Kidney (tissue), 13 donors: ENCODE measurements at regions not wholly inside any gene's neighbourhood (a gene's known extent, or its start where the extent isn't known, plus 50 kb on each side); places are given as distances from the start of the nearest gene placed in this dataset.

Experiments
- DNase-seq, 5 donors: peaks; one replicate each; pipeline ENCODE4 v3.0.0-alpha.2; 2013 to 2020
- FAIRE-seq: peaks from 2 replicates; lab custom pipeline; 2012; peaks lifted over from hg19 to GRCh38; lab: Jason Lieb, UNC
- H3K27ac ChIP-seq, 2 donors: one replicate each; pipeline ENCODE4 v1.7.0; 2013; ENCODE audit warnings: low read depth in 2 of 2, low read length in 2 of 2, inconsistent platforms in 1 of 2
- H3K27me3 ChIP-seq: one replicate; pipeline ENCODE4 v1.7.1; 2013; ENCODE audit warnings: low read length, inconsistent platforms; ENCODE audit not compliant: control insufficient read depth, insufficient read depth
- H3K36me3 ChIP-seq, 3 donors: one replicate each; pipeline versions ENCODE4 v1.7.0 to v1.7.1; 2013; ENCODE audit warnings: low read length in 3 of 3, control low read depth in 1 of 3, inconsistent platforms in 1 of 3; ENCODE audit not compliant: insufficient read depth in 3 of 3, control insufficient read depth in 2 of 3
- H3K4me1 ChIP-seq, 3 donors: one replicate each; pipeline versions ENCODE4 v1.7.0 to v1.7.1; 2013; ENCODE audit warnings: low read length in 3 of 3, inconsistent platforms in 1 of 3, low read depth in 1 of 3; ENCODE audit not compliant: control insufficient read depth in 2 of 3, insufficient read depth in 2 of 3
- H3K4me3 ChIP-seq, 3 donors: one replicate each; pipeline versions ENCODE4 v1.7.0 to v1.8.1; 2013; ENCODE audit warnings: low read length in 3 of 3, control low read depth in 1 of 3, inconsistent platforms in 1 of 3
- H3K9ac ChIP-seq, 3 donors: one replicate each; pipeline versions ENCODE4 v1.7.0 to v1.7.1; 2013; ENCODE audit warnings: low read length in 3 of 3, control low read depth in 1 of 3, inconsistent platforms in 1 of 3
- H3K9me3 ChIP-seq, 3 donors: one replicate each; pipeline versions ENCODE4 v1.7.0 to v1.7.1; 2013; ENCODE audit warnings: low read length in 3 of 3, control low read depth in 1 of 3, inconsistent platforms in 1 of 3; ENCODE audit not compliant: control insufficient read depth in 2 of 3, insufficient read depth in 1 of 3
- intact Hi-C: fragments of 100-400 bp; cut with DNase I; formaldehyde crosslinking; loops from one replicate; pipeline ENCODE4 v1.11.1; 2022
- TF ChIP-seq, protein P1 (sequence below): IDR thresholded peaks from 3 replicates; pipeline ENCODE4 v1.5.1; 2012; ENCODE audit warnings: mild to moderate bottlenecking, moderate library complexity, borderline replicate concordance; ENCODE audit not compliant: insufficient read depth; ENCODE audit errors: extremely low read depth
- donor health status: control.
- donor health status: control.
- donor health status: control.
- donor health status: control.
- donor health status: control.
- donor health status: DM: yes; HTN: yes; CAD: no.
- donor health status: Normal renal cell carcinoma (clear cell type).

DNA sequence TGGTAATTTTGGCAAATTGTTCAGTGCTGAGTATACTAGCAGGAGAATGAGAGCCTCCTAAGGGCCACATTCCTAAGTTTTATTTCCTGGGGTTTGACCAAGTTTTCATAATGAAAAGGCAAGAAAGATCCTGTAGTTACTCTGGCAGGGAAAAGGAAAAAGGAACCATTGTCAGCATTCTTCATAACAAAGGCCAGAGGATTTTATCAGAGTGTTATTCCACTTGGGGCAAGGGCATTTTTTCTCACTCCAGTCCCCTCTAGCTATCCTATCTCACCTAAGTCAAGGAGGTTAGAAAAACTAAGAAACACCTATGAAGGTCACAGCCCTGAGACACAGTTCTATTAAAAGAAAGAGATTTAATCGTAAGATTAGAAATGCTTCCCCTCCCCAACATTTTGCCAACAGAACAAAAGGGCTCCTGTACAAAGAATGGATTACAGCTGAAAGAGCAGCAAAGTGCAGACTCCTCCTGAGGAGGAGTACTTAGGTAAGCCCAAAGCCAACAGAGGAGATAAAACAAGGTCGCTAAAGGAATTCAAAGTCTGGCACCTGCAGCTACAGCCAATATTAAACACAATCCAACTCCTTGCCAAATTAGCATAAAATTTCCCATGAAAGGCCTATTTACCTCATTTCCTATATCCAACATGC is 162.4 kb downstream of the GALC start:
- H3K27me3 ChIP-seq = no peaks in the 10 kb centered on the region
- H3K9me3 ChIP-seq = no peaks in the 10 kb centered on the region
- intact Hi-C loops = no loop called here
- no peak overlapping the region for H3K4me3 ChIP-seq
- TF ChIP-seq, protein P1, sequence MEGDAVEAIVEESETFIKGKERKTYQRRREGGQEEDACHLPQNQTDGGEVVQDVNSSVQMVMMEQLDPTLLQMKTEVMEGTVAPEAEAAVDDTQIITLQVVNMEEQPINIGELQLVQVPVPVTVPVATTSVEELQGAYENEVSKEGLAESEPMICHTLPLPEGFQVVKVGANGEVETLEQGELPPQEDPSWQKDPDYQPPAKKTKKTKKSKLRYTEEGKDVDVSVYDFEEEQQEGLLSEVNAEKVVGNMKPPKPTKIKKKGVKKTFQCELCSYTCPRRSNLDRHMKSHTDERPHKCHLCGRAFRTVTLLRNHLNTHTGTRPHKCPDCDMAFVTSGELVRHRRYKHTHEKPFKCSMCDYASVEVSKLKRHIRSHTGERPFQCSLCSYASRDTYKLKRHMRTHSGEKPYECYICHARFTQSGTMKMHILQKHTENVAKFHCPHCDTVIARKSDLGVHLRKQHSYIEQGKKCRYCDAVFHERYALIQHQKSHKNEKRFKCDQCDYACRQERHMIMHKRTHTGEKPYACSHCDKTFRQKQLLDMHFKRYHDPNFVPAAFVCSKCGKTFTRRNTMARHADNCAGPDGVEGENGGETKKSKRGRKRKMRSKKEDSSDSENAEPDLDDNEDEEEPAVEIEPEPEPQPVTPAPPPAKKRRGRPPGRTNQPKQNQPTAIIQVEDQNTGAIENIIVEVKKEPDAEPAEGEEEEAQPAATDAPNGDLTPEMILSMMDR = no peak
- no peak overlapping the region for H3K9ac ChIP-seq
- DNase-seq = no peak
- H3K4me1 ChIP-seq = no peaks in the 10 kb centered on the region
- H3K36me3 ChIP-seq = no peaks in the 10 kb centered on the region
- H3K27ac ChIP-seq = no peak overlapping the region
- FAIRE-seq = no peak

DNA sequence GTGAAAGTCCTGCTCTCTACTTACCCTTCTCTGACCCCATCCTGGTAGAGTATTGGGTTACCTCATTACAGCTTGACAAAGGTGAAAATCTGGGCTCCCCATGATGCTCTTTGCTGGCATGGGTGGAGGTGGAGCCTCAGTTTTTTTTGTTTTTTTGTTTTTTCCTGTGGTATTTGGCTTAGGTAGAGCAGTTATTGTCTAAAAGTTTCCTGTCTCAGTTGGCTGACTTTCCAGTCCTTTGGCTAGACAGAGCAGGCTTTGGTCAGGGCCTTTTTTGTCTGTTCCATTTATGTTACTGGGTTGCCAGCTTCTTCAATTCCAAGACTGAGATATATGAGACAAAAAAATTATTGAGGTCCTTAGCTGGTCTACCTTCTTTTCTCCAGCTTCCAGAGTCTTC is 163.4 kb downstream of the GALC start:
- intact Hi-C loops = no loop called here
- no peak for FAIRE-seq
- H3K9ac ChIP-seq = no peak overlapping the region

DNA sequence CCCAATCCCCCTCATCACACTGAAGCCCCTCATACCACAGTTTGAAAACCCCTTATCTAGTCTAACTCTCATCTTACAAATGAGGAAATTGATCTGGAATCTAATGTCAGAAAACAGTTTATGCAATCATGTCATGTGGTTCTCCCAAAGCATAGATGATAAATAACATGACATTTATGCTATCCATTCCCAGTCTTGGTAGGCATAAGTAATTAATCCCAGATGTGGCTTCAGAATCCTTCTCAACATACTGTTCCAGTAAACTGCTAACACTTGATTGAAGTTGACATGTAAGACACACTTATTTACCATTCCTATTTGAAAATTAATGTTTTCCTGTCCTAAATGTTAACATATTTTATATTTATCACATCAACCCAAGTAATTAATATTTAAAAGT is 168.7 kb downstream of the GALC start:
- no peak overlapping the region for H3K4me3 ChIP-seq
- no peaks in the 10 kb centered on the region for H3K36me3 ChIP-seq
- H3K4me1 ChIP-seq = no peaks in the 10 kb centered on the region
- intact Hi-C loops = no loop called here
- no peaks in the 10 kb centered on the region for H3K9me3 ChIP-seq
- no peak for DNase-seq
- no peaks in the 10 kb centered on the region for H3K27me3 ChIP-seq
- no peak overlapping the region for H3K9ac ChIP-seq
- TF ChIP-seq, protein P1 = no peak
- FAIRE-seq = no peak
- no peak overlapping the region for H3K27ac ChIP-seq

More for the DNA sequence above, 163.4 kb downstream of the GALC start:
- Histone ChIP-seq H3K27ac (no peak overlapping the region), H3K4me1 (no peaks in the 10 kb centered on the region), H3K9me3 (no peaks in the 10 kb centered on the region), H3K36me3 (no peaks in the 10 kb centered on the region), H3K4me3 (no peak overlapping the region), H3K27me3 (no peaks in the 10 kb centered on the region)
- TF ChIP-seq, protein P1 = no peak
- no peak for DNase-seq

DNA sequence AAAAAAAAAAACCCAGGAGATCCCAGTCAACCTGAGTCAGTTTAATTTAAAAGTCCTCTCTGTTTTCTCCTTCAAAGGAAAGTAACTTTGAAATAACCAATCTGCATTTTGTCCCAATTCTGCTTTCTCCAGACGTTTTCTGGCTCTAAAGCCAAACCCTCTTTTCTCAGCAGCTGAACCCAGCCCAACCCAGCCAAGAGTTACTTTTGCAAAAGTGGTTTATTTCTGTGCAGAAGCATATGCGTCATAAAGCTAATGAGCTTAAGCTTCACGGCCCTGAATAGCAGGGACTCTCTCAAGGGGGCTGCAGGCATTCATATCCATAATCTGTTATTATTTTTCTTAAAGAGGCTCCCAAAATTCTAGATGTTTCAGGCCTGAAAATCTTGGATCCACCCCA is 176.6 kb downstream of the GALC start:
- TF ChIP-seq, protein P1 = no peak
- no peak overlapping the region for H3K9ac ChIP-seq
- H3K4me1 ChIP-seq = peaks cover 0 to 3% (median 0%) of the 10 kb centered on the region in 3 donors
- H3K4me3 ChIP-seq = no peak overlapping the region
- intact Hi-C loops = no loop called here
- H3K27me3 ChIP-seq = no peaks in the 10 kb centered on the region
- no peak overlapping the region for H3K27ac ChIP-seq
- H3K36me3 ChIP-seq = no peaks in the 10 kb centered on the region
- no peak for FAIRE-seq
- DNase-seq = no peak
- H3K9me3 ChIP-seq = no peaks in the 10 kb centered on the region
